Astrocyte of the cerebellum (primary cell): ENCODE measurements at regions not wholly inside any gene's neighbourhood (a gene's known extent, or its start where the extent isn't known, plus 50 kb on each side); places are given as distances from the start of the nearest gene placed in this dataset.
A peak's percentile ranks its signal among the peaks of the same experiment; 100 is the strongest.

ENCODE experiments used
- DNase-seq: peaks from one replicate; pipeline ENCODE4 v3.0.0-alpha.2; 2011; ENCODE audit warnings: low read depth
- H3K4me3 ChIP-seq: 2 replicates; pipeline ENCODE4 v1.5.1; 2011; ENCODE audit warnings: mild to moderate bottlenecking, low read depth, low read length, moderate library complexity
- in situ Hi-C: cut with HindIII; loops from 2 replicates; pipeline ENCODE4 v1.10.0; 2017; ENCODE audit warnings: low sequenced_read_pairs
- TF ChIP-seq, protein P1 (sequence below): IDR thresholded peaks from 2 replicates; pipeline ENCODE4 v1.5.1; 2012; ENCODE audit warnings: low read length, low read depth, moderate library complexity, mild to moderate bottlenecking; ENCODE audit errors: missing control alignments

DNA sequence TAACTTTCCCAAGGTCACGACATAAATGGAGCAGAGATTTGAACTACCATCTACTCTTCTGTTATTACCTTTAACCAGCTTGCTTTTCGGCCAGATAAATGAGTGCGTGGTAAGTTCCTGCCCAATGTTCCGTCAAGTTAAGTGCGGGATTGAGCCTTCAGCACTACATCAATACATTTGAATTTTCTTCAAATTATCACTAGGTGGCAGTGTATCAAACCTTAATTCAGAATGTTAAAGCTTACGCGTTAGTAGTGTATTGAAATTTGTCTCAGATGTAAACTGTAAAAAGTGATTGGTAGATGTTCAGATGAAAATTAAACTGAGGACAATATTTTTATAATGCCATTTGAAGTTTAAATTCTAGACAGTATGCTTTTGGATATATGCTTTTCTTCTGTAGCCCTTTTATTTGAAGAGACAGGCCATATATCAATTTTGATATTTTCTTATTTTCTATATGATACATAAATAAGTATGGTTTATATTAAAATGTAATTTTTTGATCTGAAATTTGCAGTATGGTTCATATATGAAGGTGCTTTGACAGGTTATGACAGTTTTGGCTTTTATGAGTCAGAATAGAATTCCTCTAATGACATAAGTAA, 681.3 kb downstream of the ADCYAP1 start:
- peak; percentile 18 for DNase-seq
- in situ Hi-C loops: loop anchor here (5.0 kb wide), 1 partner anchor 961 kb away; no protein-coding TSS in a partner anchor
- TF ChIP-seq, protein P1, sequence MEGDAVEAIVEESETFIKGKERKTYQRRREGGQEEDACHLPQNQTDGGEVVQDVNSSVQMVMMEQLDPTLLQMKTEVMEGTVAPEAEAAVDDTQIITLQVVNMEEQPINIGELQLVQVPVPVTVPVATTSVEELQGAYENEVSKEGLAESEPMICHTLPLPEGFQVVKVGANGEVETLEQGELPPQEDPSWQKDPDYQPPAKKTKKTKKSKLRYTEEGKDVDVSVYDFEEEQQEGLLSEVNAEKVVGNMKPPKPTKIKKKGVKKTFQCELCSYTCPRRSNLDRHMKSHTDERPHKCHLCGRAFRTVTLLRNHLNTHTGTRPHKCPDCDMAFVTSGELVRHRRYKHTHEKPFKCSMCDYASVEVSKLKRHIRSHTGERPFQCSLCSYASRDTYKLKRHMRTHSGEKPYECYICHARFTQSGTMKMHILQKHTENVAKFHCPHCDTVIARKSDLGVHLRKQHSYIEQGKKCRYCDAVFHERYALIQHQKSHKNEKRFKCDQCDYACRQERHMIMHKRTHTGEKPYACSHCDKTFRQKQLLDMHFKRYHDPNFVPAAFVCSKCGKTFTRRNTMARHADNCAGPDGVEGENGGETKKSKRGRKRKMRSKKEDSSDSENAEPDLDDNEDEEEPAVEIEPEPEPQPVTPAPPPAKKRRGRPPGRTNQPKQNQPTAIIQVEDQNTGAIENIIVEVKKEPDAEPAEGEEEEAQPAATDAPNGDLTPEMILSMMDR: peak; percentile 41
- H3K4me3 ChIP-seq: no peak overlapping the region

DNA sequence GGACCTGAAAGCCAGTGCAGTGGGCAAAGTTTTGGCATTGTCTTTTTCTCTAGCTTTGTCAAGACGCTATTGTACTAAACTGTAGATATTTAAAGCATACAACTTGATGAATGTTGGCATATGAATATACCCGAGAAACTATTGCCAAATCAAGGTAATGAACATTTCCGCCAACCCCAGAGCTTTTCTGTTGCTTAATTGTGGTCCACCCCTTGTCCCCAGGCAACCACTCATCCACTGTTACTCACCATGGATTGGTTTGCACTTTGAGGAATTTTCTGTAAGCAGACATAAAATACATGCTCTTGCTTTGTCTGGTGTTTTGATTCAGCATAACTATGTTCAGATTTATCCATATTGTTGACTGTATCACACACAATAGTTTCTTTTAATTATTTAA, 688.4 kb downstream of the ADCYAP1 start:
- H3K4me3 ChIP-seq: no peak overlapping the region
- in situ Hi-C loops: no loop called here
- TF ChIP-seq, protein P1: no peak
- no peak for DNase-seq

DNA sequence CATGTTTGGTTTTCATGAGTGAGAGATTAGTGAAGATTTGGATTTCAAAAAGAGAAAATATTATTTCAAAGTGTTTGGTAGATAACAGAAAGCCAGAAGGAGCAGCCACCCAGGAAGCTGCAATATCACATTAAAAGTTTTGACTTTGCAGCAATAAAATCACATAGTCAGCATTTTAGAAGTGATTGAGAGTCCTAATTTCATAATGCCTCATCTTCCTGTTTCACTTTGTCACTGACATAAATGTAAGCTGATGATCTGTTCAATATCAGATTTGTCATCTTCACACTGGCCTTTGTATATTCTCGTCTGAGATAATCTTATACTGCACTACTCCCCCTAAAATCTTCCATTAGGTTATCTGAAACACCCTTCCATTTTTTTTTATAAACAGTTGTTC, 690.5 kb downstream of the ADCYAP1 start:
- H3K4me3 ChIP-seq: no peak overlapping the region
- in situ Hi-C loops: no loop called here
- TF ChIP-seq, protein P1: no peak
- DNase-seq: no peak

DNA sequence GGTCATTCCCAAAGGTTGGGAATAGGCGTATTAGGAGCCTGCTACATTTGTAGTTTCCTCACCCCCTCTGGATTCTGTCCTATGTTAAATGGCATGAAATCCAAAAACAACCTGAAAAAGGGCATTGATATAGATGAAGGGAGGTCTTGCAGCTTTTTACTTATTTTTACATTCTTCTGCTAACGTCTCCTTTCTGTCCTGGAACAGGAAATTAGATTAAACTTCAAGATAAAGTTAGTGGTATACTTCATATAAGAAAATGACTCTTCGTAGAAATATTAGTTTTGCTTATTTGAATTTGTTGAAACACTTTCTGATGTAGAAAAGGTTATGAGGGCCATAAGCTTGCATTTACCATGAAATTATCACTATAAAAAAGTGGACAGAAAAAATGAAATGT, 694.5 kb downstream of the ADCYAP1 start:
- TF ChIP-seq, protein P1: no peak
- no peak for DNase-seq
- H3K4me3 ChIP-seq: no peak overlapping the region
- in situ Hi-C loops: no loop called here

DNA sequence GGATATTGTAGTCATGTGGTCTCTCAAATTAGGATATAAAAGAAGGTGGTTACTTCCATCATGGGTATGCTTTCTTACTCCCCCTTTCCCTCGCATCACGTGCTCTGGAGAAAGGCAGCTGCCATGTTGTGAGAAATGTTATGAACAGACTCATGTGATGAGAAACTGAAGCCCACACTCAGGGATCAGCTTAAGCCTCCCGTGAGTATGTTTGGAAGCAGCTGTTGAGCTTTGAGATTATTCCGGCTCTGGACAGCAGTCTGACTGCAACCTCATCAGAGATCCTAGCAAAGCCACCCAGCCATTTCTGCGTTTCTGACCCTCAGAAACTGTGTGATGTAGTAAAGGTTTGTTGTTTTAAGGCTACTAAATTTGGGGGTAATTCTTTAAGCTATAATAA, 700.1 kb downstream of the ADCYAP1 start:
- no peak overlapping the region for H3K4me3 ChIP-seq
- TF ChIP-seq, protein P1: no peak
- in situ Hi-C loops: no loop called here
- no peak for DNase-seq

DNA sequence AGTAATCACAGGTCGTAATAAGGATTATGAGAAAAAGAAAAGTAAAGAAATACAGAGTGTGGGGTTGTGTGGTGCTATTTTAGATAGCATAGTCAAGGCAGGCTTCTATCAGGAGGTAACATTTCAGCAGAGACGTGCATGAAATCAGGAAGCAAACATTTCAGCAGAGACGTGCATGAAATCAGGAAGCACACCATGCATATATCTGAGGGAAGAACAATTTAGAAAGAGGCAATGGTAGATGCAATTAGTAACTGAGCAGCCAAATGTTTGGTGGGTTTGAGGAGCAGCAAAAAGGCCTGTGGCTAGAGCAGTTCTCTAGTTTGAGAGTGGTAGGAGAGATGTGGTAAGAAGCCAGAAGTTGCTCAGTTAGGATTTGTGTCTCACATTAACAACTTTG, 713.7 kb downstream of the ADCYAP1 start:
- TF ChIP-seq, protein P1: no peak
- no peak for DNase-seq
- no peak overlapping the region for H3K4me3 ChIP-seq
- in situ Hi-C loops: no loop called here
